Skeletal muscle satellite cell (primary cell): ENCODE measurements at regions not wholly inside any gene's neighbourhood (a gene's known extent, or its start where the extent isn't known, plus 50 kb on each side); places are given as distances from the start of the nearest gene placed in this dataset.

Source experiments
- H3K27me3 ChIP-seq: 2 replicates; pipeline ENCODE4 v1.7.0; 2013; ENCODE audit warnings: low read length; ENCODE audit not compliant: control insufficient read depth, insufficient read depth
- H3K36me3 ChIP-seq: 2 replicates; pipeline ENCODE4 v1.7.0; 2013; ENCODE audit warnings: mild to moderate bottlenecking, control low read depth, low read length; ENCODE audit not compliant: insufficient read depth
- H3K4me1 ChIP-seq: 2 replicates; pipeline ENCODE4 v1.7.0; 2013; ENCODE audit warnings: low read length; ENCODE audit not compliant: control insufficient read depth, insufficient read depth
- H3K4me2 ChIP-seq: 2 replicates; pipeline ENCODE4 v1.7.0; 2013; ENCODE audit warnings: mild to moderate bottlenecking, low read length
- H3K4me3 ChIP-seq: 2 replicates; pipeline ENCODE4 v1.7.0; 2013; ENCODE audit warnings: low read length
- H3K9ac ChIP-seq: 2 replicates; pipeline ENCODE4 v1.7.0; 2013; ENCODE audit warnings: mild to moderate bottlenecking, low read depth, low read length, moderate library complexity
- H3K9me3 ChIP-seq: replicated peaks from 2 replicates; pipeline ENCODE4 v1.7.0; 2013; ENCODE audit warnings: mild to moderate bottlenecking, control low read depth, low read length

DNA sequence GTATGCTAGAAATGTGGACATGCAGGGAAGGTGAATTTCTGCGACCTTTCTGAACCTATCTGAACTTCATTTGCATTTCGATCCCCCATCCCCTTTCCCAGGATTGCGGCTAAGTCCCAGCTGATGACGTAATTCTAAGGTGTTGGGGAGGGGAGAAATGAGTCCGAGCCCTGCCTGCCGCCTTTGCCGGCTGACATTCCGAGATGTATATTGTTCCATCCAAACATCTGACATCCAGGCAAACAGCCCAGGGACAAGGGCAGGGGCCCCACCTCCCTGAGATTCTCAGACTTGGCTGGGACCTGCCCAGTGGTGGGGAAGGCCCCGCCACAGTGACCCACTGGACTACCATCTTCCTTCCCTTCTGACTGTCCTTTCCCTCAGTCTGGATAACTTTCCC lies 494.6 kb downstream of the ENC1 start:
- Histone ChIP-seq H3K4me3 (no peak overlapping the region), H3K36me3 (no peaks in the 10 kb centered on the region), H3K9me3 (no peaks in the 10 kb centered on the region), H3K9ac (no peak overlapping the region), H3K4me2 (no peak overlapping the region), H3K4me1 (peaks cover 12% of the 10 kb centered on the region), H3K27me3 (peaks cover 2% of the 10 kb centered on the region)

DNA sequence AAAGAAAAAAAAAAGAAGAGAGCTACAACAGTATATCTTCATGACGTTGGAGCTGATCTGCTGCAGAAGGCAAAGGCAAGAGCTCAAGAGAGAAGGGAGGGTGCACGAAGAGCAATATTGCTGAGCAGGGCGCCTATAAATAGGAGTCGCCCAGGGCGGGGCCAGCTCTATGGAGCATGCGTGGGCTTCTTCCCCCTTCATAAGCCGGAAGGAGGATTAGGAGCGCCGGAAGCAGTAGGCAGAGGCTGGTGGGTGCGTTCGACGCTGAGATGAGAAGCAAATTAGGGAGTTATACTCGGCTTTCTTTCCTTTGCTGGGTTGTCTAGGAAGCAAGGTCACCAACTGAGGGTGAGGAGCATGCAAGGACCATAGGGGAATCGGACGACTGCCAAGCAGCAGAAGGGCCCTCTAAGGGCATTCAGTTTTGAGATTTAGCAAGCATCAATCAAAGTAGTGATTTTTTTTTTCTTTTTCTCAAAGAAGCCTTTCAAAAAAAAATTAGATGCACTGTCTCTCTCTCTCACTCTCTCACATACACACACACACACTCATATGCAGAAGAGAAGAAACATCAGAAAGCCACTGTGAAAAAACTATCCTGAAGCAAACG lies 496.7 kb downstream of the ENC1 start:
- peaks cover 5% of the 10 kb centered on the region for H3K4me1 ChIP-seq

DNA sequence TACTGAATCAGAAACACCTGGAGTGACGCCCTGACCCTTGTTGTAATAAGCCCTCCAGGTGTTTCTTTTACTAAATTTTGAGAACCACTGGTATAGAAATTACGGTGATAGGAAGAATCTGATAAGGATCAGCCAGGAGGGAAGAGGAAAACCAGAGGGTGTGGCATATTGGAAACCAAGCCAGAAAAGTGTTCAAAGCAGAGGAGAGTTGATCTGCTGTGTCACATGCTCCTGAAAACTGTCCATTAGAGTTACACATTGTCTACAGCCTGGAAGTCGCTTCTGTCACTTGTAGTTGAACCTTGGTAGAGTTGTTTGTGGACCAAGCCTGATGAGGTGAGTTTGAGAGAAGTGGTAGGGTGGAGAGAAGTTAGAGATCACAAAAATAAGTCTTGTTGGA lies 497.4 kb downstream of the ENC1 start:
- no peaks in the 10 kb centered on the region for H3K36me3 ChIP-seq
- no peaks in the 10 kb centered on the region for H3K9me3 ChIP-seq
- H3K4me2 ChIP-seq, result no peak overlapping the region
- peaks cover 5% of the 10 kb centered on the region for H3K27me3 ChIP-seq
- no peak overlapping the region for H3K4me3 ChIP-seq
- no peak overlapping the region for H3K9ac ChIP-seq
- peaks cover 5% of the 10 kb centered on the region for H3K4me1 ChIP-seq

More for the DNA sequence above, 496.7 kb downstream of the ENC1 start:
- Histone ChIP-seq H3K9me3 (no peaks in the 10 kb centered on the region), H3K9ac (no peak overlapping the region), H3K4me2 (no peak overlapping the region), H3K36me3 (no peaks in the 10 kb centered on the region), H3K4me3 (no peak overlapping the region), H3K27me3 (peaks cover 2% of the 10 kb centered on the region)

DNA sequence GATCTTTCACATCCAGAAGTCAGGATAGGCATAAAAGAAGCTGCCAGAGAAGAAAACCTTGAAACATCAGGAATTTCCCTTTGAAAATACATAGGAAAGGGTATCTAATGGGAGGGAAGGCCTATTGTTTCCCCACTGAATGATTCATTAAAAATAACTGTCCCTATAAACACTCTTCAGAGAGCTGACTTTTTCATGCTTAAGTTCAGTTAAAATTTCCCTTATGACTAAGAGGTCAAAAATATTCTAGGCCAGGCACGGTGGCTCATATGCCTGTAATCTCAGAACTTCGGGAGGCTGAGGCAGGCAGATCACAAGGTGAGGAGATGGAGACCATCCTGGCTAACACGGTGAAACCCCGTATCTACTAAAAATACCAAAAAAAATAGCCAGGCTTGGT lies 499.5 kb downstream of the ENC1 start:
- H3K27me3 ChIP-seq, result peaks cover 14% of the 10 kb centered on the region
- no peaks in the 10 kb centered on the region for H3K9me3 ChIP-seq
- H3K4me2 ChIP-seq, result no peak overlapping the region
- no peak overlapping the region for H3K4me3 ChIP-seq
- H3K36me3 ChIP-seq, result no peaks in the 10 kb centered on the region
- H3K9ac ChIP-seq, result no peak overlapping the region
- peaks cover 5% of the 10 kb centered on the region for H3K4me1 ChIP-seq

DNA sequence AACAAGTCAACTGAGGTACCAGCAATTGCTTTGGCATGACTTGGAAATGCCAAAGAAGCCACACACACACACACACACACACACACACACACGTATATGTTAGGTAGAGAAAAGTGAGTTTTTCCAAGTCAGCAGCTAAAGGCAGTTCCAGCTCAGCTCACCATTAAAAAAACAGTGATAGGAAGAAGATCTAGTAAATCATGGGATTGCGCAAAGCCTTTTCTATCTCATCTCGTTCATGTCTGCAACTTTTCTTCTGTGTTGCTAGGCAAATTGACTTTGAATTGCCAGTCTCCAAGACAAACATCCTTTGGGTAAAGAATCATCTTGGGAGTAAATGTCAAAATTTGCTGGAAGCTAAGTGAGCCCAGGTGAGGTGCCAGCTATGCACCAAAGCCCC lies 500.1 kb downstream of the ENC1 start:
- Histone ChIP-seq H3K4me2 (no peak overlapping the region), H3K4me3 (no peak overlapping the region), H3K9me3 (no peaks in the 10 kb centered on the region), H3K27me3 (peaks cover 14% of the 10 kb centered on the region), H3K4me1 (peaks cover 5% of the 10 kb centered on the region), H3K36me3 (no peaks in the 10 kb centered on the region), H3K9ac (no peak overlapping the region)

DNA sequence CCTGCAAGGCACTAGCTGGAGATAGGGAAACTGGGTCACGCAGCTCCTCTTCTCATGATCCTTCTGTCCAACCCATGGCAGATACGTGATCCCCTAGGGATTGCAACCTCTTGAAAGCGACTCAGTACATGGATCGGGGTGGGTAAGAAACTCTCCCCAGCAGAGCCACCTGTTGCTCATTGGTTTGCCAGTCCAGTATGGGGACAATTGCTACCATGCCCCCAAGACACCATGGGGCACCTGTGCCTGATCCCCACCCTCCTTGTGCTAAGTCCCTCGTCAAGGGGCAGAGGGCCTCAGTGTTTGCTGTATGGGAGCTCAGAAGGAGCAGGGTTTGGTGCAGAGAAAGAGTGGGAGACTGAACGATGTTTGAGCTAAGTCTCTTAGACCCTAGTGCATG lies 500.9 kb downstream of the ENC1 start:
- Histone ChIP-seq H3K4me3 (no peak overlapping the region), H3K9ac (no peak overlapping the region), H3K4me2 (no peak overlapping the region), H3K36me3 (no peaks in the 10 kb centered on the region), H3K4me1 (peaks cover 5% of the 10 kb centered on the region), H3K9me3 (no peaks in the 10 kb centered on the region), H3K27me3 (peaks cover 13% of the 10 kb centered on the region)

DNA sequence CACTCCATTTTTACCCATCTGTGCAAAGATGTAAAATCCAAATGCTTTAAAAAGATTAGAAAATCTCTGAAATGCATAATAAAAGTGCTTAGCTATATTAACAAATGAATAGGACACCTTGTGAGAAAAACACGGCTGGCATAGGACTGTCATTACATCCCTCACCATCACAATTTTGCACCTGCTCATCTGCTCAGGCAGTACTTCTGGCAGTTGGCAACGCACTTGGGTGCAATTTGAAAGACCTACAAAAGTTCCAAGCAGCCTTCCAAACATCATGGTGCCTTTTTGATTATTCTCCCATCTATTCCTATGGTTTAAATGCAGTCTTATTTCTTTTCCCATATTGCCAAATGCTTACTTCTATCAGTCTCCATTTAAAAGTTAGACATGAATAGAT lies 501.8 kb downstream of the ENC1 start:
- Histone ChIP-seq H3K36me3 (no peaks in the 10 kb centered on the region), H3K9ac (no peak overlapping the region), H3K4me2 (no peak overlapping the region), H3K4me3 (no peak overlapping the region), H3K4me1 (peaks cover 5% of the 10 kb centered on the region), H3K27me3 (peaks cover 11% of the 10 kb centered on the region), H3K9me3 (no peaks in the 10 kb centered on the region)

DNA sequence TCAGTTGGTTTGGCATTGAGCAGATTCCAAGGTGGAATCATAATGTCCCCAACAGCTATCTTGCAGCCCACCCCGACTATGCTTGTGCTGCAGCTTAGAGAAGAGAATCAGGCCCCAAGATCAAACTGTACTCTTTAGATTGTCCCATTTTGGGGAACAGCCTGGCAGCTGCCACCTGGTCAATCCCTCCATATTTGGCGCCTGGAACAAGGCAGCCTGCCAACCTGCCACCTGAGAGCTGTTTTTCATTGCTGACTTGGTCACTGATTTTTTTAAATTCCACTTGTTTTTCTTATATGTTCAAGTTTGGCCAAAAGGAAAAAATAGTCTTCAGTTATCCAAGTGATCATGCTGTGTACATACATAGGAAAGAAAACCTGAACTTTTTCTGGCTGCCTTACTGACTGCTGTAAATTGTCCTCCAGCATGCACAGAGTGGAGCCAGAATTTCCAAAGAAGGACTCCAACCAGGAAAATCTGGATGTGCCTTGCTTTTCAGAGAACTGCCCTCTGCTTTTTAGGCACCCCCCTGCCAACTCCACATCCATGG lies 504.2 kb downstream of the ENC1 start:
- H3K27me3 ChIP-seq, result peaks cover 11% of the 10 kb centered on the region
- H3K9me3 ChIP-seq, result no peaks in the 10 kb centered on the region
- H3K4me2 ChIP-seq, result no peak overlapping the region
- peaks cover 5% of the 10 kb centered on the region for H3K4me1 ChIP-seq
- no peak overlapping the region for H3K9ac ChIP-seq
- H3K4me3 ChIP-seq, result no peak overlapping the region
- no peaks in the 10 kb centered on the region for H3K36me3 ChIP-seq

DNA sequence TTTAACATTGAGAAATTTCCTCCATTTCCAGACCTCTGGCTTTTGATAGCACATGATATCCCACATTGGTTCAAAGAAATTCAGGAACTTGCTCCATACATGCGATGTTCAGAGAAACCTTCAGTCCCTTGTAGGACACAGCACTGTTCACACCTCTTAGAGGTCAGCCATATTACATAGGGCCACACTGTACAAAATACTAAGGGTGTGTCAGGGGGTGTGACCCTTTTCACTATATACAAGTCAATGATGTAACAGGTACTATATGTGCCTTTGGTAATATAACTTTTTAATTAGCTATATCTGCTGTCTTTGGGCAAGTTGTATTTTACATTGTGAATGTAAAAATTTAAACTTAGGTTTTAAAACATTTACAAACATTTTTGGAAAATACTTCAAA lies 505.5 kb downstream of the ENC1 start:
- Histone ChIP-seq H3K27me3 (peaks cover 14% of the 10 kb centered on the region), H3K36me3 (no peaks in the 10 kb centered on the region), H3K4me3 (no peak overlapping the region), H3K4me2 (no peak overlapping the region), H3K9ac (no peak overlapping the region), H3K9me3 (no peaks in the 10 kb centered on the region), H3K4me1 (no peaks in the 10 kb centered on the region)

DNA sequence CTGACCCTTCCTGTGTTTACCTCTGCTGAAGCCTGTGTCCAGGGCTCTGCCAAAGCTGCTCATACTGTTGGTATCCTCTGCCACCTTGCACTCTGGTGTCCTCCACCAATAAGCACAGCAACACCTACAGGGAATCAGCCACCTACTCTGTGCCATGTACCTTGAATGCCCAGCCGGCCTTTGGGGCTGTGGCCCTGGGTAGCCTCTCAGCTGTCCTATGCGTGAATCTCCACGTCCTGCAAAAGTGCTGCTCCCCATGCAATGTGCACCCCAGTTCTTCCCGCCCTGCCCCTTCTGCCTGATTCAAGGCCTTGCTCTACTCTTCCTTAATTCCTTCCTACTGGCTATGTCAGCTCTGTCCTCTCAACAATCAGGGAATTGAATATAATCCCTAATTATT lies 506.5 kb downstream of the ARHGEF28 start:
- Histone ChIP-seq H3K4me3 (no peak overlapping the region), H3K9ac (no peak overlapping the region), H3K9me3 (no peaks in the 10 kb centered on the region), H3K4me1 (no peaks in the 10 kb centered on the region), H3K36me3 (no peaks in the 10 kb centered on the region), H3K27me3 (peaks cover 18% of the 10 kb centered on the region), H3K4me2 (no peak overlapping the region)

DNA sequence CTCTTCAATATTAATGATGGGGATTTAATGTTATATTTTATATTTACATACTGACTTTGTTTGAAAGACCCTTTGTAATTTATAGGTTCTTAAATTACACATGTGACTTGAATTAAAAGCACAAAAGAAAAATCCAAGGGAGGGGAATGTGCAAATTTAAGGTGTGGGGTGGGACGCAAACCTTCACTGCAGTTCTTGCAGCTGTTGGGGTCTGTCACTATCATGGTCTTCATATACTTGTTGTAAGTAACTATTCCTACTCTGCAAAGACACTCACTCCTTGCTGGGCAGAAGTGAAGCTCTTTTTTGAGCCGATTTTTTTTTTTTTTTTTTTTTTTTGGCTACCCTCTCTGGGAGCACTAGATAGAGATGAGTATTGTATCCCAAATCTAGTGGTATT lies 505.3 kb downstream of the ARHGEF28 start:
- H3K27me3 ChIP-seq, result peaks cover 20% of the 10 kb centered on the region
- H3K36me3 ChIP-seq, result no peaks in the 10 kb centered on the region
- no peaks in the 10 kb centered on the region for H3K4me1 ChIP-seq
- no peak overlapping the region for H3K9ac ChIP-seq
- H3K4me2 ChIP-seq, result no peak overlapping the region
- no peaks in the 10 kb centered on the region for H3K9me3 ChIP-seq
- H3K4me3 ChIP-seq, result no peak overlapping the region

DNA sequence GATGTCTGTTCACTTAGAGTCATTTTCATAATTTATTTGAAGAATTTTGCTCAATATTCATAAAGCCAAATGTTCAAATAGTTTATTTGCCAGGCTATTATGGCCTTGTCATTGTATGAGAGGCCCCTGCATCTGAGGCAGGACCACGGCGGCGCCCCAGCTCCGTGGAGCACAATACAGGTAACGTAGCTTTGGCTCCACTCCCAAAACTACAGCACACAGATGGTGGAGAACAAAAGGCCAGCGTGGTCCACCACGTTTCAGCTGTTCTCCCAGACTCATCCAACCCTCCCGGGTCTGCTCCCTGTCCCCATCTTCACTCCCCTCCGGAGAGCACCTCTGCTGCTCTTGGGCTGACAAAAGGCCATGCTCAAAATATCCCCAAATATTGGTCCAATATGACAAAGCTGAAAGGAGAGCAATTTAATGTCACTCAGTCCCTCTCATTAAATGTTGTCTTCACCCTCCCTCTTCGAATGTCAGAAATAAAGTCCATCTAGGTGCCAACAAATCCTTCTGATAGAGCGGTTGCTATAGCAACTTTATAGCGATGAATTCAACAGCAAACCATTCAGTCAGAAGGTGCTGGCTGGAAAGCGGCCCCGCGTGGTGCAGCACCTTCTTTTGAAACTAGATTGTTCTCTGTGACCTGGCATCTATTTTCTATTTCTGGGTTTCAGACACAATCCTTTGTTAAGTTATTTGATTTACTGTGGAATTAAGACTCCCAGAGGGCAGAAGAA lies 504.3 kb downstream of the ARHGEF28 start:
- Histone ChIP-seq H3K27me3 (peaks cover 20% of the 10 kb centered on the region), H3K4me2 (no peak overlapping the region), H3K9me3 (no peaks in the 10 kb centered on the region), H3K4me1 (no peaks in the 10 kb centered on the region), H3K9ac (no peak overlapping the region), H3K36me3 (no peaks in the 10 kb centered on the region), H3K4me3 (no peak overlapping the region)
